ENCODE measurements at regions not wholly inside any gene's neighbourhood (a gene's known extent, or its start where the extent isn't known, plus 50 kb on each side); places are given as distances from the start of the nearest gene placed in this dataset.

- TF ChIP-seq POLR2A (IDR thresholded peaks at IDR 0.05) (no peak), CTCF (IDR thresholded peaks at IDR 0.05) (no peak)
These were observed 221.6 kb downstream of the HNMT start for GRCh38 chr2:138185827-138186226.
